AG04450 (cell line): ENCODE measurements at regions not wholly inside any gene's neighbourhood (a gene's known extent, or its start where the extent isn't known, plus 50 kb on each side); places are given as distances from the start of the nearest gene placed in this dataset.

ENCODE experiments used
- CTCF ChIA-PET: fragments of 300-600, 350-600 bp; formaldehyde crosslinking; extraction: SDS; loops from one replicate; lab custom pipeline; 2022; ENCODE audit warnings: antibody characterized with exemption, inconsistent platforms; lab: Charles Lee
- POLR2A ChIA-PET: fragments of 350-600 bp; formaldehyde crosslinking; extraction: SDS; loops from one replicate; lab custom pipeline; 2021; ENCODE audit warnings: antibody characterized with exemption, inconsistent platforms; lab: Yijun Ruan, JAX
- DNase-seq: peaks from one replicate; pipeline ENCODE4 v3.0.0-alpha.2; 2011; ENCODE audit warnings: low read depth, low spot score
- H3K27ac ChIP-seq: one replicate; pipeline ENCODE4 v1.5.1; 2012; ENCODE audit warnings: low read depth, low read length, control low read depth
- H3K27me3 ChIP-seq: one replicate; pipeline ENCODE4 v1.6.0; 2012; ENCODE audit warnings: low read length; ENCODE audit not compliant: control insufficient read depth, insufficient read depth
- H3K4me3 ChIP-seq: 2 replicates; pipeline ENCODE4 v1.5.1; 2011; ENCODE audit warnings: mild to moderate bottlenecking, low read depth, low read length, control low read depth
- H3K9me3 ChIP-seq: 2 replicates; pipeline ENCODE4 v1.5.1; 2012; ENCODE audit warnings: low read length; ENCODE audit not compliant: control insufficient read depth, insufficient read depth
- TF ChIP-seq, protein P1 (sequence below): IDR thresholded peaks from 2 replicates; pipeline ENCODE4 v1.5.1; 2011; ENCODE audit warnings: low read depth, low read length, control low read depth, inconsistent platforms

GRCh38 chr10:63724922-63725321, 203.7 kb downstream of the REEP3 start:
- ChIA-PET POLR2A (no interaction called here), CTCF (no interaction called here)

DNA sequence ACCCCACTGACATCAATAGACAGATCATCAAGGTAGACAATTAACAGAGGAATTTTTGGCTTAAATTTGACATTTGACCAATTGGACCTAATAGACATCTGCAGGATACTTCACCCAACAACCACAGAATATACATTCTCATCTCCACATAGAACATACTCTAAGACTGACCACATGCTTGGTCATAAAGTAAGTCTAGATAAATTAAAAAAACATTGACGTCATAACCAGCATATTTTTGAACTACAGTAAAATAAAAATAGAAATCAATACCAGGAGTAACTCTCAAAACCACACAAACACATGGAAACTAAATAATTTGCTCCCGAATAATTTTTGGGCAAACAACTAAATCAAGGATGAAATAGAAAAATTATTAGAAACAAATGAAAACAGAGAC, 205.7 kb downstream of the REEP3 start:
- Histone ChIP-seq H3K9me3 (no peaks in the 10 kb centered on the region; the same call in 1 of the 2 replicates), H3K4me3 (no peak overlapping the region), H3K27me3 (peaks cover 4% of the 10 kb centered on the region), H3K27ac (no peak overlapping the region)
- DNase-seq = no peak
- CTCF ChIA-PET = no interaction called here
- TF ChIP-seq, protein P1, sequence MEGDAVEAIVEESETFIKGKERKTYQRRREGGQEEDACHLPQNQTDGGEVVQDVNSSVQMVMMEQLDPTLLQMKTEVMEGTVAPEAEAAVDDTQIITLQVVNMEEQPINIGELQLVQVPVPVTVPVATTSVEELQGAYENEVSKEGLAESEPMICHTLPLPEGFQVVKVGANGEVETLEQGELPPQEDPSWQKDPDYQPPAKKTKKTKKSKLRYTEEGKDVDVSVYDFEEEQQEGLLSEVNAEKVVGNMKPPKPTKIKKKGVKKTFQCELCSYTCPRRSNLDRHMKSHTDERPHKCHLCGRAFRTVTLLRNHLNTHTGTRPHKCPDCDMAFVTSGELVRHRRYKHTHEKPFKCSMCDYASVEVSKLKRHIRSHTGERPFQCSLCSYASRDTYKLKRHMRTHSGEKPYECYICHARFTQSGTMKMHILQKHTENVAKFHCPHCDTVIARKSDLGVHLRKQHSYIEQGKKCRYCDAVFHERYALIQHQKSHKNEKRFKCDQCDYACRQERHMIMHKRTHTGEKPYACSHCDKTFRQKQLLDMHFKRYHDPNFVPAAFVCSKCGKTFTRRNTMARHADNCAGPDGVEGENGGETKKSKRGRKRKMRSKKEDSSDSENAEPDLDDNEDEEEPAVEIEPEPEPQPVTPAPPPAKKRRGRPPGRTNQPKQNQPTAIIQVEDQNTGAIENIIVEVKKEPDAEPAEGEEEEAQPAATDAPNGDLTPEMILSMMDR = no peak
- POLR2A ChIA-PET = no interaction called here

More at GRCh38 chr10:63724922-63725321, 203.7 kb downstream of the REEP3 start:
- Histone ChIP-seq H3K9me3 (no peaks in the 10 kb centered on the region; the same call in 1 of the 2 replicates), H3K27ac (no peak overlapping the region), H3K27me3 (peaks cover 3% of the 10 kb centered on the region), H3K4me3 (no peak overlapping the region)
- DNase-seq = no peak
- TF ChIP-seq, protein P1 = 0 out of 2 replicates have a peak, but pooled peaks have one; percentile 21

GRCh38 chr10:63727636-63728035, 206.4 kb downstream of the REEP3 start:
- Histone ChIP-seq H3K27ac (no peak overlapping the region), H3K9me3 (no peaks in the 10 kb centered on the region; the same call in 1 of the 2 replicates), H3K4me3 (no peak overlapping the region), H3K27me3 (peaks cover 6% of the 10 kb centered on the region)
- no peak for DNase-seq
- TF ChIP-seq, protein P1 = no peak
- ChIA-PET CTCF (no interaction called here), POLR2A (no interaction called here)

GRCh38 chr10:63735305-63735704, 214.1 kb downstream of the REEP3 start:
- TF ChIP-seq, protein P1 = no peak

GRCh38 chr10:63738410-63738809, 217.2 kb downstream of the REEP3 start:
- Histone ChIP-seq H3K27ac (no peak overlapping the region), H3K9me3 (no peaks in the 10 kb centered on the region), H3K27me3 (peaks cover 1% of the 10 kb centered on the region), H3K4me3 (no peak overlapping the region)
- no peak for DNase-seq
- TF ChIP-seq, protein P1 = no peak
- POLR2A ChIA-PET = no interaction called here
- CTCF ChIA-PET = interaction anchor here (0.9 to 3.9 kb wide), 3 partner anchors 18 to 572 kb away, joined by 3 to 17 read pairs (median 5); no protein-coding TSS in a partner anchor

More at GRCh38 chr10:63735305-63735704, 214.1 kb downstream of the REEP3 start:
- POLR2A ChIA-PET = no interaction called here
- CTCF ChIA-PET = interaction anchor here (0.7 kb wide), 1 partner anchor 15 kb away, joined by 3 read pairs; no protein-coding TSS in a partner anchor
- DNase-seq = no peak
- Histone ChIP-seq H3K9me3 (no peaks in the 10 kb centered on the region), H3K27ac (no peak overlapping the region), H3K27me3 (peaks cover 3% of the 10 kb centered on the region), H3K4me3 (no peak overlapping the region)
